Smooth muscle cell (in vitro differentiated cells): ENCODE measurements at regions not wholly inside any gene's neighbourhood (a gene's known extent, or its start where the extent isn't known, plus 50 kb on each side); places are given as distances from the start of the nearest gene placed in this dataset.

ENCODE experiments used
- DNase-seq: peaks from one replicate; lab custom pipeline; 2025; ENCODE audit not compliant: unreplicated experiment; lab: John Stamatoyannopoulos, UW
- H2AFZ ChIP-seq: fragments of 200-600 bp; sonication (generic); 2 replicates; pipeline ENCODE4 v1.6.0; 2016; ENCODE audit warnings: antibody characterized with exemption, low read depth, mild to moderate bottlenecking
- H3F3A ChIP-seq: fragments of 200-600 bp; sonication (generic); 2 replicates; pipeline ENCODE4 v1.6.0; 2017; ENCODE audit warnings: antibody characterized with exemption, low read depth
- H3K27ac ChIP-seq: fragments of 200-600 bp; sonication (generic); 2 replicates; pipeline ENCODE4 v1.5.1; 2016; ENCODE audit warnings: low read depth, mild to moderate bottlenecking
- H3K27me3 ChIP-seq: fragments of 200-600 bp; sonication (generic); 2 replicates; pipeline ENCODE4 v1.6.1; 2016; ENCODE audit warnings: low read depth, mild to moderate bottlenecking
- H3K36me3 ChIP-seq: fragments of 200-600 bp; sonication (generic); 2 replicates; pipeline ENCODE4 v1.5.1; 2016; ENCODE audit warnings: low read depth
- H3K4me1 ChIP-seq: fragments of 200-600 bp; sonication (generic); 2 replicates; pipeline ENCODE4 v1.5.1; 2016; ENCODE audit warnings: low read depth
- H3K4me2 ChIP-seq: fragments of 200-600 bp; sonication (generic); 2 replicates; pipeline ENCODE4 v1.6.0; 2016; ENCODE audit warnings: mild to moderate bottlenecking
- H3K4me3 ChIP-seq: fragments of 200-600 bp; sonication (generic); 2 replicates; pipeline ENCODE4 v1.5.1; 2016; ENCODE audit warnings: mild to moderate bottlenecking
- H3K79me2 ChIP-seq: fragments of 200-600 bp; sonication (generic); 2 replicates; pipeline ENCODE4 v1.6.0; 2016; ENCODE audit warnings: low read depth, mild to moderate bottlenecking
- H3K9ac ChIP-seq: fragments of 200-600 bp; sonication (generic); 2 replicates; pipeline ENCODE4 v1.6.0; 2016; ENCODE audit warnings: low read depth
- H3K9me3 ChIP-seq: fragments of 200-600 bp; sonication (generic); replicated peaks from 2 replicates; pipeline ENCODE4 v1.5.1; 2016; ENCODE audit warnings: low read depth
- H4K20me1 ChIP-seq: fragments of 200-600 bp; sonication (generic); 2 replicates; pipeline ENCODE4 v1.6.0; 2016; ENCODE audit warnings: low read depth
- WGBS: methylation state at CpG from one replicate; pipeline ENCODE4 v1.1.7; 2016; ENCODE audit warnings: low lambda C conversion rate; 5-methylcytosine and 5-hydroxymethylcytosine counted together
- TF ChIP-seq, protein P1 (sequence below): fragments of 200-600 bp; sonication (generic); IDR thresholded peaks from 2 replicates; pipeline ENCODE4 v1.5.1; 2017; ENCODE audit warnings: borderline replicate concordance, mild to moderate bottlenecking, antibody characterized with exemption; ENCODE audit not compliant: insufficient read depth, poor library complexity, severe bottlenecking

DNA sequence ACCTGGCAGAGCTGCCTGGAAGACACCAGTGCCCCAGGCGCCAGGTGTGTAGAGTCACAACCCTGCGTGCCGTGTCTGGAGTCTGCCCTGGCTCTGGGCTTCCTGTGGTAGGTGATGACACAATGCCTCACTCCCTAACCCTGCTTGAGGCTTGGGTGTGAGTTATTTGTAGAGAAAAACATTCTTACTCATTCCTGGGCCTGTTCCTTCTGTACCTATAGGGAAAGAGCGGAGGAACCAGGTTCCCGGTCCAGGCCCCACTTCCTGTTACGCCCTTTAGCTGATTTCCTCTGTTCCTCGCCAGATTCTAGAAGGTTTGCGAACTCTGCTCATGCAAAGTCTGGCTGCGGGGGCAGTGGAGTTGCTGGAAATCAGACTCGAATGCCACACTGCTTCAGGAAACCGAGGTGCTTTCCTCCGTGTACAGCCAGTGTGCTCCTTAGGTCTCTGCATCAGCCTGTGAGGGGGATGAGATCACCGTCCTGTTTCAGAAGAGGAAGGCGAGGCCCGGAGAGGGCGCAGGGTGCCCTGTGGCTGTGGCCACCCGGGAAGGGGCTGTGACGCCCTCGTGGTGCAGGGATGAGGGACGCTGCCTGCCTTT, 67.1 kb upstream of the DUSP22 start:
- WGBS, result 86% methylated on average over 20 of the region's 20 CpGs
- DNase-seq, result no peak
- Histone ChIP-seq H3F3A (no peaks in the 10 kb centered on the region), H3K27me3 (no peaks in the 10 kb centered on the region), H3K9ac (no peak overlapping the region), H3K79me2 (no peaks in the 10 kb centered on the region), H4K20me1 (no peaks in the 10 kb centered on the region), H3K9me3 (no peaks in the 10 kb centered on the region), H2AFZ (no peak overlapping the region), H3K36me3 (no peaks in the 10 kb centered on the region), H3K4me1 (peaks cover 14% of the 10 kb centered on the region), H3K4me2 (no peak overlapping the region), H3K27ac (no peak overlapping the region), H3K4me3 (no peak overlapping the region)
- TF ChIP-seq, protein P1, sequence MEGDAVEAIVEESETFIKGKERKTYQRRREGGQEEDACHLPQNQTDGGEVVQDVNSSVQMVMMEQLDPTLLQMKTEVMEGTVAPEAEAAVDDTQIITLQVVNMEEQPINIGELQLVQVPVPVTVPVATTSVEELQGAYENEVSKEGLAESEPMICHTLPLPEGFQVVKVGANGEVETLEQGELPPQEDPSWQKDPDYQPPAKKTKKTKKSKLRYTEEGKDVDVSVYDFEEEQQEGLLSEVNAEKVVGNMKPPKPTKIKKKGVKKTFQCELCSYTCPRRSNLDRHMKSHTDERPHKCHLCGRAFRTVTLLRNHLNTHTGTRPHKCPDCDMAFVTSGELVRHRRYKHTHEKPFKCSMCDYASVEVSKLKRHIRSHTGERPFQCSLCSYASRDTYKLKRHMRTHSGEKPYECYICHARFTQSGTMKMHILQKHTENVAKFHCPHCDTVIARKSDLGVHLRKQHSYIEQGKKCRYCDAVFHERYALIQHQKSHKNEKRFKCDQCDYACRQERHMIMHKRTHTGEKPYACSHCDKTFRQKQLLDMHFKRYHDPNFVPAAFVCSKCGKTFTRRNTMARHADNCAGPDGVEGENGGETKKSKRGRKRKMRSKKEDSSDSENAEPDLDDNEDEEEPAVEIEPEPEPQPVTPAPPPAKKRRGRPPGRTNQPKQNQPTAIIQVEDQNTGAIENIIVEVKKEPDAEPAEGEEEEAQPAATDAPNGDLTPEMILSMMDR, result no peak

DNA sequence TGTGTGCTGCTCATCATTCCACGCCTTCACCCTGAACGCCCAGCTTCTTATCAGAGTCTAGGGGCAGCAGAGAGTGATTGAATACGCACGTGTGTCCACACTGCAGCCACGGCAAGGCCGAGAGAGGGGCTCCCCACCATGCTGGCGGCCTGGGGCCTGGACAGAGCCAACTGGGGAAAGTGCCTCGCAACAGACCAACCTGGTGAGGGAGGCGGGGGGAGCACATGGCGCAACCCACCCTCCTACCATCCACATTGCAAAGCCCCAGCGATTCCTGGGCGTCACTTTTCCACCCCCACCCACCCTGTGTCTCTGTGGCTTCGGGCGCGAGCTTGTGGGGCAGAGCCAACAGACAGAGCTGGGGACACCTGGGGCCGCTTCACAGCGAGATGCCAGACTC, 66.4 kb upstream of the DUSP22 start:
- Histone ChIP-seq H3F3A (no peaks in the 10 kb centered on the region), H2AFZ (no peak overlapping the region), H3K4me1 (peaks cover 7% of the 10 kb centered on the region), H3K9ac (no peak overlapping the region), H3K36me3 (no peaks in the 10 kb centered on the region), H3K27ac (no peak overlapping the region), H3K79me2 (no peaks in the 10 kb centered on the region), H3K27me3 (no peaks in the 10 kb centered on the region), H3K9me3 (no peaks in the 10 kb centered on the region), H3K4me2 (no peak overlapping the region), H4K20me1 (no peaks in the 10 kb centered on the region), H3K4me3 (no peak overlapping the region)
- DNase-seq, result no peak
- 89% methylated on average over 17 of the region's 17 CpGs for WGBS
- TF ChIP-seq, protein P1, result no peak

DNA sequence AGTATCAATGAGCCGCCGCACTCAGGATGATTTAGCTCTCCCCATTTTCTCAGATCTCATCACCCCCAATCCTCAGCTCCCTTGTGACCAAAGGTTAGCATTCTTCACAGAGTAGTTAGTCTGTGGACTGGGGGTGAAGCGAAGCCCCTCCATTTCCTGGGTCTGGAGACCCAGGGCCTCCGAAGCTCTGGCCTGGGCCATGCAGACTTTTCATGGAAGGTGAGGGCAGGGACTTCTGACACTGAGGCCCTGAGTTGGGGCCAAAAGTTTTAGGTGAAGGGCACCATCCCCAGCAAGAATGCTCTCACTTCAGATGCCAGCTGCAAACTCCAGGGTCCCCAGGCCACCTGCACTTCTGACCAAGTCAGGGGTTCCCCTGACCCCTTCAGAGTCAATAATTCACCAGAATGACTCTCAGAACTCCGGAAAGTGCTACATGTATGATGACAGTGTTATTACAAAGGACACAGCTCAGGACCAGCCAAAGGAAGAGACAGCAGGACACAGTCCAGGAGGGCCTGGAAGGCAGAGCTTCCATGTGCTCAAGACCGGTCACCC, 65.7 kb upstream of the DUSP22 start:
- 93% methylated on average over 6 of the region's 6 CpGs for WGBS
- no peak overlapping the region for H3K4me2 ChIP-seq
- no peaks in the 10 kb centered on the region for H3F3A ChIP-seq
- DNase-seq, result no peak
- H4K20me1 ChIP-seq, result no peaks in the 10 kb centered on the region
- TF ChIP-seq, protein P1, result no peak
- no peaks in the 10 kb centered on the region for H3K27me3 ChIP-seq
- no peaks in the 10 kb centered on the region for H3K79me2 ChIP-seq
- no peak overlapping the region for H2AFZ ChIP-seq
- no peaks in the 10 kb centered on the region for H3K36me3 ChIP-seq
- H3K27ac ChIP-seq, result no peak overlapping the region
- no peak overlapping the region for H3K4me3 ChIP-seq
- peaks cover under 1% of the 10 kb centered on the region for H3K4me1 ChIP-seq
- H3K9ac ChIP-seq, result no peak overlapping the region
- H3K9me3 ChIP-seq, result no peaks in the 10 kb centered on the region
